ENCODE measurements at regions not wholly inside any gene's neighbourhood (a gene's known extent, or its start where the extent isn't known, plus 50 kb on each side); places are given as distances from the start of the nearest gene placed in this dataset.

DNA sequence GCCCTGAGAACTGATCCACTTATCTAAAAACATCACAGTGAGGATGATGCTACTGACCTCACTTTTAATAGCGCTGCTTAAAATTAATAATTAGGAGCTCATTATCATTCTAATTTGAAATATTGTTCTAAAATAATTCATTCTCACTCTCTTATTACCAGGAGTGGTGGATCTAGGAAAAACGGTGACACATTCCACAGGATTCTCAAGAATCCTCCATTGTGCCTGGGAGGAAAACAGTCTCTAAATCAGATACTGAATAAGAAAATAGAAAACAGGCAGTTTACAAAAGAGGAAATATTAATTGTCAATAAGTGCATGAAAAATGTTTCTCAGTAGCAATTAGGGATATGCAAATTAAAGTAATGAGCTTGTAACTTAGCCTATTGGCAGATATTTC lies 187.4 kb downstream of the TENT5A start:
- H3K9me3 ChIP-seq (ENCODE audit: control insufficient read depth, insufficient read depth, low read length) = no peaks in the 10 kb centered on the region
- no peaks in the 10 kb centered on the region for H3K36me3 ChIP-seq (ENCODE audit: insufficient read depth, low read length)
- H3K4me1 ChIP-seq (ENCODE audit: insufficient read depth, low read length) = peaks cover 16% of the 10 kb centered on the region
- H3K9ac ChIP-seq (ENCODE audit: low read depth, low read length) = no peak overlapping the region

DNA sequence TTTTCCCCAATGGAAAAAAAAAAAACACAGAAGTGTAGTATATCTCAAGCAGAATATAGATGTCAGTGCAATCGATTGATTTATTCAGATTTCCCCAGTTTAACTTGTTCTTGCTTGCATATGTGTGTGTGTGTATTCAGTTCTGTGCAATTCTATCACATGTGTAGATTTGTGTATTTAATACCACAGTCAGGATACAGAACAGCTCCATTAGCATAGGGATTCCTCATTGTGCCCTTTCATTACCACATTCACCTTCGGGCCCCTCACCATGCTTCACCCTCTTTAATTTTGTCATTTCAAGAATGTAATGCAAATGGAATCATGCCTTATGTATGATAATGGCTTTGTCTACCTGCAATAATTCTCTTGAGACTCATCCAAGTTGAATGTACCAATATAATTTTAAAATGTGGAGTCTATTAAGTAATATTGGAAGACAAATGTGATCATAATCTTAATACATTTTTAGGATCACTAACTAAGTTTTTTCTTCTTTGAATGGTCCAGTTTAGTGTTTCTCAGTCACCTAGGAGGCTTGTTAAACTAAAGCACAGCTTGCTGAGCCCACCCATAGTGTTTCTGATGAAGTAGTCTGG lies 187.9 kb downstream of the TENT5A start:
- no peaks in the 10 kb centered on the region for H3K9me3 ChIP-seq (ENCODE audit: control insufficient read depth, insufficient read depth, low read length)
- no peaks in the 10 kb centered on the region for H3K36me3 ChIP-seq (ENCODE audit: insufficient read depth, low read length)
- H3K4me1 ChIP-seq (ENCODE audit: insufficient read depth, low read length) = peaks cover 16% of the 10 kb centered on the region
- H3K9ac ChIP-seq (ENCODE audit: low read depth, low read length) = no peak overlapping the region

DNA sequence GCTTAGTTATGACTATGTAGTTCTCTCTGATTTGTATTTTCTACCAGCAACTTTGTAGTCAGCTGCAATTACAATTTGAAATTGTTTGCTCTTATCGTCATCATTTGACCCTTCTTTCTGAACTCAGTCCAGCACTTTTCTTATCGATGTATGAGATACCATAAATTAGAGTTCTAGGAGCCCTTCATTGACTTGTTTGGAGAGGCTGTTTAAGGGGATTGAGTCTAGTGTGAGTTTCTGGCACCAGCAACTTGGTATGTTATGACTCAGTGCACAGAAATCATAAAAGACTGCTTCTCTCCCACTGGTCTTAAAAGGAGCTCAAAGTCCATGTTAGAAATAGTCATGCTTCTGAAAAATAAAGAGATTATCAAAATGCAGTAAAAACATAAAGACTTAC lies 190.3 kb downstream of the TENT5A start:
- Histone ChIP-seq H3K4me1 (ENCODE audit: insufficient read depth, low read length) (peaks cover 16% of the 10 kb centered on the region), H3K36me3 (ENCODE audit: insufficient read depth, low read length) (no peaks in the 10 kb centered on the region), H3K9ac (ENCODE audit: low read depth, low read length) (no peak overlapping the region)

DNA sequence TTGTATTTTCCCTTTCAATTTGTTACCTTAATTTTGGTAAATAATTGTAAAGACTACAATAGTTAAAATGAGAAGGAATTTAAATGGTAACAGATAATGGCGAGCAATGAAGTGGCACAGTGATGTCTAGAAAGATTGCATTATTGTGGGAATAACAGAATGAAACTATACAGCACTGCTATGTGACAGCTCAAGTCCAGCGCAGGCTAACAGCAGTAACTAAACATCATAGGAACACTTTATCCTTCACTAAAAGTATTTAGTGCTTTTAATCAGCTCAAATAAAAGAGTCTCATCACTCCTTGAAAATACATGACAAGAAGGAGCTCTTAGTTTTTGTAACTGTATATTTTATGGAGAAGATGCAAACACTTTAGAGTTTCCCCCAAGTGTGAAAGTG lies 190.8 kb downstream of the TENT5A start:
- H3K9me3 ChIP-seq (ENCODE audit: control insufficient read depth, insufficient read depth, low read length) = no peaks in the 10 kb centered on the region
- no peak overlapping the region for H3K9ac ChIP-seq (ENCODE audit: low read depth, low read length)
- H3K36me3 ChIP-seq (ENCODE audit: insufficient read depth, low read length) = no peaks in the 10 kb centered on the region
- H3K4me1 ChIP-seq (ENCODE audit: insufficient read depth, low read length) = peaks cover 16% of the 10 kb centered on the region

More for the DNA sequence above, 190.3 kb downstream of the TENT5A start:
- H3K9me3 ChIP-seq (ENCODE audit: control insufficient read depth, insufficient read depth, low read length) = no peaks in the 10 kb centered on the region

DNA sequence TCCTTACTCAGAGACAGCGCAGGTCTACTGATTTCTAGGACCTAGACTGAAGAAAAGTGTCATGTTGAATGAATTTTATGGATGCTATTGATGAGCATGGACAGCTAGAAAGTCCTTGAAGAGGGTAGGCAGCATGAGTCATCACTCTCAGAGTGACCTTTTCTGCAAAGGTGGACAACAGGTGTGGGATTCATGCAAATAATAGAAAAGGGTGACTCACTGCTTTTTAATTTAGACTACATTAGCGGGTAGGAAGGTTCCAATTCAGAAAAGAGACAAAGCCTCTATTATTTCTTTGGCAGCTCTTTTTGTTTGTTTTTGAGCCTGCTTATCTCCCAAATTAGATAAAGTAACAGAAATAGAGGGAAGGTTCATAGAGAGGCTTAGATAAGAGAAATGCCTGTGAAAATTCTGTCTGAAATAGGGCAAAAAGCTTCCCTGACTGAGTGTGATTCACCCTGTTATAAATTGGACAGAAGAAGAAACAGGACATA lies 191.4 kb downstream of the TENT5A start:
- H3K4me1 ChIP-seq (ENCODE audit: insufficient read depth, low read length) = peaks cover 16% of the 10 kb centered on the region
- no peak overlapping the region for H3K9ac ChIP-seq (ENCODE audit: low read depth, low read length)
- H3K36me3 ChIP-seq (ENCODE audit: insufficient read depth, low read length) = no peaks in the 10 kb centered on the region
- H3K9me3 ChIP-seq (ENCODE audit: control insufficient read depth, insufficient read depth, low read length) = no peaks in the 10 kb centered on the region

DNA sequence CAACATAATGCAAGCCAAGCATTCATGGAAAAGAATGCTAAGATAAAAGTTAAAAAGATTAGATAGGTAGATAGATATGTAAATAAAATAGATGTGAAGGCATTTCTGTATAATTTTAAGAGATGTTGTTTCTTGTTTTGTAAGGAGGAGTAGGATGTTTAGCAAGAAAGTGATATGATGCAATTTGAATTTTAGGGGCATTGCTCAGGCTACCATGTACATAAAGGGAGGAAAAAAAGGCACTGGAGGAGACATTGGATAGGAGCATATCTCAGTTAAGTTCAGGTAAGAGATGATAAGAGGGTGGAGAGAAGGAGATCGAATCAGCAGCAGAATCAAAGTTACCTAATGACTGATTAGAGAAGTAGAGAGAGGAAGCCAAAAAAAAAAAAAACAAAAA lies 194.7 kb downstream of the TENT5A start:
- H3K9me3 ChIP-seq (ENCODE audit: control insufficient read depth, insufficient read depth, low read length) = no peaks in the 10 kb centered on the region
- H3K36me3 ChIP-seq (ENCODE audit: insufficient read depth, low read length) = no peaks in the 10 kb centered on the region
- H3K4me1 ChIP-seq (ENCODE audit: insufficient read depth, low read length) = peaks cover 9% of the 10 kb centered on the region; the same call in 1 of the 2 replicates
- H3K9ac ChIP-seq (ENCODE audit: low read depth, low read length) = no peak overlapping the region

DNA sequence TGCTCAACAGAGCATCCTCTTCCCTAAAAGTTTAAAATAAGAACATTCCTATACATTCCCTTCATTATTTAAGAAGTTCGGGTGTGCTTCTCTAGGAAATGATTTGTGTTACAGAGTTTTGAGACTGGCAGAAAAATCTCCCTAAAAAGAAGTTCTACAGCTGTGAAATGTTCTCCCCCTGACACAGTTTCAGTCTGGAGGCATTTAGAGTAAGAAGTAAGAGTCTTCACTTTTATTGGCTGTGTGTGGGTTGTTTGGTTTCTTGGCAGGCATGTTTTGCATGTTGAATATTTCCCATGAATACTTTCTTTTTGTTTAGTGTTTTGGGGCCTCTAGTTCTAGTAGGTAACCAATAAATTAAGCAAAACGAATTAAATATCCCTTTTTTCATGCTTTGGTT lies 195.9 kb downstream of the TENT5A start:
- no peaks in the 10 kb centered on the region for H3K9me3 ChIP-seq (ENCODE audit: control insufficient read depth, insufficient read depth, low read length)
- no peaks in the 10 kb centered on the region for H3K36me3 ChIP-seq (ENCODE audit: insufficient read depth, low read length)
- H3K4me1 ChIP-seq (ENCODE audit: insufficient read depth, low read length) = peaks cover 6% of the 10 kb centered on the region; the same call in 1 of the 2 replicates
- no peak overlapping the region for H3K9ac ChIP-seq (ENCODE audit: low read depth, low read length)

DNA sequence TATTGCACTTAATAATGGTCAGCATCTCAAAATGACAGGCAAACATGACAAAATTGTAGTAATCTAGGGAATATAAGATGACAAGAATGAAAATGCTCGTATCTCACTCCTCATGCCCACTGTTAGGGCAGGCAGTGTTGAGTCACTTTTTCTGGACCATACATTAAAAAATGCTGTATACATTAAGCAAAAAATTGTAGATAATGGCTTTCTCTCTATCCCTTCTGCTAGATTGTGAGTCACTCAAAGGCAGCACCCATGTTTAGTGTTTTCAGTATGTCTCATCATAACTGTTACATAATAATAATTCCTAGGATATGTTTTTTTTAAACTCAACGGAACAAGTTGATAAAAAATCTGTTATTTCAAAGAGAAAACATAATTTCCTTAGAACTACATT lies 199.3 kb downstream of the TENT5A start:
- no peak overlapping the region for H3K9ac ChIP-seq (ENCODE audit: low read depth, low read length)
- H3K36me3 ChIP-seq (ENCODE audit: insufficient read depth, low read length) = no peaks in the 10 kb centered on the region
- no peaks in the 10 kb centered on the region for H3K9me3 ChIP-seq (ENCODE audit: control insufficient read depth, insufficient read depth, low read length)
- H3K4me1 ChIP-seq (ENCODE audit: insufficient read depth, low read length) = no peaks in the 10 kb centered on the region

DNA sequence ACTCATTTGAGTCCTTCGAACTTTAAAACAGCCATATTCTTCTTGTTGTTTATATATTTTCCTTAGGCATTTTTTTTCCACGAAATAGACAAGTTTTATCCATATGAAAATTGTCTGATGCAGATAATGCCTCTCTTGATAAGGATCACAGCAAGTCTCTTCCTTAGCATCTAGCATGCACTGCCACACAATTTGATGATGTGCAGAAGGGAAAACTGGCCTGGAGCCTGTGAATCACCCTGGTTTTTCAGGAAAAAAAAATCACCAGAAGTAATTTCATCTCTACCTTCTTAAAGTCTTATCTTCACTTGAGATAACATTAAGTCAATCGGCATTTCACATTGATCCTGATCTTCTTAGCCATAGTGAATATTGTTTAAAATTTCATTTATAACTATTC lies 199.8 kb downstream of the TENT5A start:
- Histone ChIP-seq H3K36me3 (ENCODE audit: insufficient read depth, low read length) (no peaks in the 10 kb centered on the region), H3K9me3 (ENCODE audit: control insufficient read depth, insufficient read depth, low read length) (no peaks in the 10 kb centered on the region), H3K9ac (ENCODE audit: low read depth, low read length) (no peak overlapping the region), H3K4me1 (ENCODE audit: insufficient read depth, low read length) (no peaks in the 10 kb centered on the region)

DNA sequence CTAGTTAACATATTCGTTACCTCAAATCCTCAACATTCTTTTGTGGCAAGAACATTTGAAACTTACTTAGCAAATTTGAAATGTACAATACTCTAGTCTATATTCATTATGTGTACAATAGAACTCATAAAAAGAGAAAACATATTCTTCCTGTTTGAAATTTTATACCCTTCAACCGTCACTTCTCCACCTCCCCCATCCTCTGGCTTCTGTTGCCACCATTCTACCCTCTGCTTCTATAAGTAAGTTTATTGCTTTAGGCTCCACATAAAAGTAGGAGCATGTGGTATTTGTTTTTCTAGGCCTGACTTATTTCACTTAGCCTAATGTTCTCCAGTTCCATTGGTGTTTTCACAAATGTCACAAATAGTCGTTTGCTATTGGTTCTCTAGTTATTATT lies 205.3 kb downstream of the TENT5A start:
- H3K9ac ChIP-seq (ENCODE audit: low read depth, low read length) = no peak overlapping the region
- no peaks in the 10 kb centered on the region for H3K36me3 ChIP-seq (ENCODE audit: insufficient read depth, low read length)
- 0 out of 2 replicates have a peak, but pooled peaks cover 10% of the 10 kb centered on the region for H3K4me1 ChIP-seq (ENCODE audit: insufficient read depth, low read length)
- H3K9me3 ChIP-seq (ENCODE audit: control insufficient read depth, insufficient read depth, low read length) = no peaks in the 10 kb centered on the region

DNA sequence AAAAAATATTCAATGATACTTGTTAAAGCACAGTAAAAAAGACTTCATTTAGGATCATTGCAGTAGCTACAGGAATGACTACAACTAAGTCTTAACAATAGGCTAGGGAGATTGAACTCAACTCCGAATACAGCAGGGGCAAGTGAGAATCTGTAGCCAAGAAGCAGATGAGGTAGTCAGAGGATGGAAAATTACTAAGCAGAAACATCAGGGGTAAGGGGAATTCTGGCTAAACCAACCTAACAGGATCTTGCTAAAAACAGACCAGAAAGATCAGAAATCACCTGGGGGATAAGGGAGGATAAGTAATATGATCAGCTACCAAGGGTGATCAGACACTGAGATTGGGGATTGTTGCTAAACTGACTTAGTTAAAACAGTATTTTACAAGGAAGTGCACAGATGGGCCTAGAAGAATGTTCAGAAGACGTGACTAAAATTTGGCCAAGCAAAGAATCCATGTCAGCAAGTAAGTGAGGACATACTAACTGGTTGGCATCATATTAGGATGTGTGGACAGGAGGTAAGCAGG lies 217.5 kb downstream of the TENT5A start:
- H3K4me1 ChIP-seq (ENCODE audit: insufficient read depth, low read length) = no peaks in the 10 kb centered on the region
- no peak overlapping the region for H3K9ac ChIP-seq (ENCODE audit: low read depth, low read length)
- no peaks in the 10 kb centered on the region for H3K9me3 ChIP-seq (ENCODE audit: control insufficient read depth, insufficient read depth, low read length)
- H3K36me3 ChIP-seq (ENCODE audit: insufficient read depth, low read length) = no peaks in the 10 kb centered on the region

DNA sequence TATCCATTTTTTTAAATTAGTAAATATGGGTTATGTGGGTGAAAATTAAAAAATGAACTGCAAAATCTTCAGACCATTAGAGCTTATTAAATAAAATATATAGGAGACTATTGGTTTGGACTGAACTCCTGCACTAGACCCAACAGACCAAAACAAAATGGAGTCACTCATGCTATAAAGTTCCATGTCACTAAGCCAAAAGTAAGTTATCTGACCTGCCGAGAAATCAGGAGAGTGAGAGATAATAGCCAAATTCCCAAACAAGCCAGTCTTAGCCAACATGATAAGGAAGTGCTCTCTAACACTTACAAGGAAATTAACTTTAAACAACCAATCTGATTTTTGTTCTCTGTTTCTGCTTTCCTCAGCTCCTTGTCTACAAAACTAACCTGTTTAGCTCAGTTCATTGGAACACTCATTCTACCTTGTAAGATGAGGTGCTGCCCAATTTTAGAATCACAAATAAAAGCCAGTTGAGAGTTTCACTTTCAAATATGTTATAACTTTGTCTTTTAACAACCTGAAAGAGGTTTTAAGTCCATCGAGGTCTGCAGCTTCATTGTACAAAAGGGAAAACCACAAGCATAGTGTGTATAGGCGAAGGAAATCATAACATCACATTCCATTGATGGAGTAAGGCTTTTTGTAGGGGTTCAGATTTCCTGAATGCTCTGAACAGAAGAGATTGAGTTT lies 220.5 kb downstream of the TENT5A start:
- Histone ChIP-seq H3K36me3 (ENCODE audit: insufficient read depth, low read length) (no peaks in the 10 kb centered on the region), H3K9ac (ENCODE audit: low read depth, low read length) (no peak overlapping the region), H3K4me1 (ENCODE audit: insufficient read depth, low read length) (no peaks in the 10 kb centered on the region), H3K9me3 (ENCODE audit: control insufficient read depth, insufficient read depth, low read length) (no peaks in the 10 kb centered on the region)

DNA sequence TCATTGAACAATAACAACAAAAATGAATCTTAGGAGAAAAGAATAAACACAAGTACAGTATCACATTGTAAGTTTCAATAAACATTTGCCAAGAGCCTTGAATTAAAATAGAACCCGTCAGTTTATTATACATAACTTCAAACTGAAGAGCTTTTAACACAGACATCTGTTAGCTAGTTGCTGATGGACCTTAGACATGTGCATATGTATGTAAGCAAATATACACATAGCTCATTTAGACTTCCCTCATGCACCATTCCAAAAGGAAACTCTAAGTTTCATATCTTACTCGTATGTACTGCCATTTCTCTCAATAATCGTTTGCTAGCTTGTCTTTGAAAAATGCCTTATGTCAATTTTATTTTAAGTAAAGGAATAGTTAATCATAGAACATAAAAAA lies 235.0 kb downstream of the TENT5A start:
- Histone ChIP-seq H3K9ac (ENCODE audit: low read depth, low read length) (no peak overlapping the region), H3K36me3 (ENCODE audit: insufficient read depth, low read length) (no peaks in the 10 kb centered on the region), H3K9me3 (ENCODE audit: control insufficient read depth, insufficient read depth, low read length) (no peaks in the 10 kb centered on the region)

DNA sequence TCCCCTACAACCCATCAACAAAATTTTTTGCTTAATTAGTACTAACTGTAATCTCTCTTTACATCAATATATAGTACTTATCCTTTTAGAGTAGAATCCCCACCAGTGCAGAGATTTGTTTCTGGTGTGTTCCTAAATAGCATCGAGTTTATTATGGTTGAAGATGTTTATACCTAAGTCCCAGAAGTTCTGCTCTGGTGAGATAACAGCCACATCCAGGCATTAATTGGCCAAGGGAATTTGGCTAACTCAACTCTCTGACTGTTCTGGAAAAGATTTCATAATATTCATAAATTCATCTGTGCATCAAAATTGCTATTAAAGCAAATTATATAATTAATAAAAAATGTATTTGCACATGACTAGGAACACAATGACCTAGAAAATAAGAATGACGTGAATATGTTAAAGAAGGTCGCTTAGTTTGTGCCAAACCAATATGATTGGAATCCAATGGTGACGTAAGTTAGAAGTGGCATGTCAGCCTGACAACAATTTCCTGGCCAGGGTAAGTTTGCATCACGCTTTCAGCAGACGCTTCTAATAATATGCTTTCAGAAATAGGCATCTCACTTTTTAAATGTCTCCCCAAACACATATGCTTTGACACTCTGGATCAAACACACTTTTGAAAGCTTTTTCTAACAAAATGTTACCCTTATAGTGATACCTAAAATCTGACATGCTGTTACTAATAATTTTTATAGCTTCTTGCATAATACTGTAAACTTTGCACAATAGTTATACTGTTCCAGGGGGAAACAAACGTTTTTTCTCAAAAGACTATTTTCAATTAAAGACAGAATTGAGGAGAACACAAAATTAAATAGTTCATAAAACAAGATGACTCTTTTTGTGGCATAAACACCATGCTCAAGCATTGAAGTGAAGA lies 236.7 kb downstream of the TENT5A start:
- no peaks in the 10 kb centered on the region for H3K36me3 ChIP-seq (ENCODE audit: insufficient read depth, low read length)
- H3K9me3 ChIP-seq (ENCODE audit: control insufficient read depth, insufficient read depth, low read length) = no peaks in the 10 kb centered on the region
- H3K9ac ChIP-seq (ENCODE audit: low read depth, low read length) = no peak overlapping the region
- H3K4me1 ChIP-seq (ENCODE audit: insufficient read depth, low read length) = no peaks in the 10 kb centered on the region

More for the DNA sequence above, 235.0 kb downstream of the TENT5A start:
- H3K4me1 ChIP-seq (ENCODE audit: insufficient read depth, low read length) = no peaks in the 10 kb centered on the region
